Ascending aorta (tissue), 2 donors: ENCODE measurements at regions not wholly inside any gene's neighbourhood (a gene's known extent, or its start where the extent isn't known, plus 50 kb on each side); places are given as distances from the start of the nearest gene placed in this dataset.

Source experiments
- DNase-seq, 2 donors: peaks; one replicate each; pipeline ENCODE4 v3.0.0-alpha.2; 2019; ENCODE audit warnings: low spot score in 2 of 2
- H3K27ac ChIP-seq, 2 donors: fragments of 200-600 bp; sonication (generic); one replicate each; pipeline ENCODE4 v1.5.1; 2016 to 2017; ENCODE audit warnings: mild to moderate bottlenecking in 1 of 2
- H3K27me3 ChIP-seq: fragments of 200-600 bp; sonication (generic); one replicate; pipeline ENCODE4 v1.5.1; 2017
- H3K36me3 ChIP-seq, 2 donors: fragments of 200-600 bp; sonication (generic); one replicate each; pipeline ENCODE4 v1.5.1; 2016
- H3K4me1 ChIP-seq, 2 donors: fragments of 200-600 bp; sonication (generic); one replicate each; pipeline ENCODE4 v1.5.1; 2016 to 2017; ENCODE audit warnings: mild to moderate bottlenecking in 1 of 2
- H3K4me3 ChIP-seq, 2 donors: fragments of 200-600 bp; sonication (generic); one replicate each; pipeline ENCODE4 v1.5.1; 2016 to 2017; ENCODE audit warnings: mild to moderate bottlenecking in 1 of 2
- H3K9me3 ChIP-seq, 2 donors: fragments of 200-600 bp; sonication (generic); one replicate each; pipeline ENCODE4 v1.5.1; 2016
- intact Hi-C: fragments of 100-400 bp; cut with DNase I; formaldehyde crosslinking; loops from one replicate; pipeline ENCODE4 v1.15.1; 2023
- TF ChIP-seq, protein P1 (sequence below), 3 experiments: fragments of 200-600 bp in 2 of 3; fragments of 450-650 bp in 1 of 3; sonication (generic) in 2 of 3; IDR thresholded peaks; one replicate each; pipeline ENCODE4 v1.5.1; 2016 to 2019; ENCODE audit warnings: antibody characterized with exemption in 3 of 3, mild to moderate bottlenecking in 1 of 3, moderate library complexity in 1 of 3

DNA sequence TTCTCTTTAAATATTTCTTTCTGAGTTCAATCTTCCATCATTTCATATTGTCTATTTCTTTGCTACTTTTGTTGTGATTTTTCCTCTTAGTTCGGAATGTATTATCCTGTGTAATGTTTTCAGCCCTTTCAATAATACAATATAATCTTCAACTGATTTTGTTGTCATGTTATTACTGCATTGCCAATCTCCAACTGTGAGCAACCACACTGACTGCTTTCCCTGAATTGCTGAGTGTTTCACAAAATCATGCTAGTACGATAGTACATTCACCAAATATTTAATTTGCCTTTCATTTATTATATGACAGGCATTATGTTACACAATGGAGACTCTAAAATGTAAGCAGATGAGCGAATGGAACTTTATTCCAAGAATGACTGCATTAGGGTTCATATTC, 744.3 kb upstream of the ATXN8OS start:
- Histone ChIP-seq H3K27ac (no peak overlapping the region), H3K4me3 (no peak overlapping the region), H3K9me3 (no peaks in the 10 kb centered on the region), H3K27me3 (no peaks in the 10 kb centered on the region), H3K4me1 (no peaks in the 10 kb centered on the region), H3K36me3 (no peaks in the 10 kb centered on the region)
- TF ChIP-seq, protein P1, sequence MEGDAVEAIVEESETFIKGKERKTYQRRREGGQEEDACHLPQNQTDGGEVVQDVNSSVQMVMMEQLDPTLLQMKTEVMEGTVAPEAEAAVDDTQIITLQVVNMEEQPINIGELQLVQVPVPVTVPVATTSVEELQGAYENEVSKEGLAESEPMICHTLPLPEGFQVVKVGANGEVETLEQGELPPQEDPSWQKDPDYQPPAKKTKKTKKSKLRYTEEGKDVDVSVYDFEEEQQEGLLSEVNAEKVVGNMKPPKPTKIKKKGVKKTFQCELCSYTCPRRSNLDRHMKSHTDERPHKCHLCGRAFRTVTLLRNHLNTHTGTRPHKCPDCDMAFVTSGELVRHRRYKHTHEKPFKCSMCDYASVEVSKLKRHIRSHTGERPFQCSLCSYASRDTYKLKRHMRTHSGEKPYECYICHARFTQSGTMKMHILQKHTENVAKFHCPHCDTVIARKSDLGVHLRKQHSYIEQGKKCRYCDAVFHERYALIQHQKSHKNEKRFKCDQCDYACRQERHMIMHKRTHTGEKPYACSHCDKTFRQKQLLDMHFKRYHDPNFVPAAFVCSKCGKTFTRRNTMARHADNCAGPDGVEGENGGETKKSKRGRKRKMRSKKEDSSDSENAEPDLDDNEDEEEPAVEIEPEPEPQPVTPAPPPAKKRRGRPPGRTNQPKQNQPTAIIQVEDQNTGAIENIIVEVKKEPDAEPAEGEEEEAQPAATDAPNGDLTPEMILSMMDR (IDR thresholded peaks at IDR 0.05), result no peak
- intact Hi-C loops, result no loop called here
- DNase-seq, result no peak

DNA sequence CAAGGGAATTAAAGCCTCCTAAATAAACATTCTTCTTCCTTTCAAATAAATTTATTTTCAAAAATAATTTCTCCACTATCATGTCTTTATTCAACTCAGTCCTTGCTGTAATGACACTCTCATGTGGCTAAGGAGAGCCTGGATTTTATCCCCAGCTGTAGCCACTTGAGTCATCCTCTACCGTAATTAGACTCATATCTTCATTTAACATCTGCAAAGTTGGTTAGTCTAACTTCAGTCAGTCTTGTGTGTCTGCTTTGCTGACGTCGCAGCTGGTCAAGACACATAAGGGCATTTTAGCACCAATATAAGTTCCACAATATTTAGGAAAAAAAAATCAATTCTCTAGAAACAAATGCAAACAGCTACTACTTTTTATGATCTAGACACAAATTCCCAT, 776.4 kb upstream of the ATXN8OS start:
- Histone ChIP-seq H3K4me3 (no peak overlapping the region), H3K9me3 (no peaks in the 10 kb centered on the region), H3K36me3 (no peaks in the 10 kb centered on the region), H3K27ac (no peak overlapping the region), H3K27me3 (no peaks in the 10 kb centered on the region), H3K4me1 (no peaks in the 10 kb centered on the region)
- intact Hi-C loops, result no loop called here
- no peak for DNase-seq
- TF ChIP-seq, protein P1 (IDR thresholded peaks at IDR 0.05), result no peak

DNA sequence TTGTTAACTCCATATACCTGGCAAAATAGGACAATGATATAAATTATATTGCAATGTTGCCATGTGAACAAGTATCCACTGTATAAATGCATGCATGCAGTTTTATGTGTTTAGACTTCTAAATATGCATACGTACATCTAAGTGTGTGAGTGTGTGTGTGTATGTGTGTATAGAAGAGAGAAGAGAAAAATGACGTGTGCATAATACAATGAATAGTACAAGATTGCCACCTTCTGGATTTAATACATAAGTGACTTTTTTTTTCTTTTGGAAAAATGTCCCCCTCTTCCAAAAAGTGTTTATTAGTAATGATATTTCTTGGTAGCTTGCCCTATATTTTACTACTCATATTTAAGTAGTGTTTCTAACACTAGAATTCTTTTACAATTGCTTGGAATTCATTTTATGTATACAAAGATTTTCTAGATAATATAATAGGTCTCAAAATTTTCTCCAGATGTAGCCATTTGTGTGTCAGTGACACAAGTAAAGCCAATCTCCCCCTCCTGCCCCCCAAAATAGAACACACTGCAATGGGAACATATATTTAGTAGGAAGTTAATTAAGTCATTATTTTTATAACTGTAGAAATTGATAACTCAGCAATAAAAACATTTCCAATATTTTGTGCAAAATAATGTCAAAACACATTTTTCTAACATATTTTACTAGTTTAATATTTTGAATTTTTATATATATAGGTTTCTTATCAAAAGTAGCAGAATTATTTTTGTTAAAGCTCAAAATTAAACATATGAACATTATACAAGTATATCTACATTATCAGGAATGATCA, 783.3 kb upstream of the ATXN8OS start:
- intact Hi-C loops, result no loop called here
- no peaks in the 10 kb centered on the region for H3K27me3 ChIP-seq
- H3K4me1 ChIP-seq, result no peaks in the 10 kb centered on the region
- DNase-seq, result no peak
- no peaks in the 10 kb centered on the region for H3K9me3 ChIP-seq
- H3K27ac ChIP-seq, result no peak overlapping the region
- no peak overlapping the region for H3K4me3 ChIP-seq
- TF ChIP-seq, protein P1 (IDR thresholded peaks at IDR 0.05), result no peak
- H3K36me3 ChIP-seq, result no peaks in the 10 kb centered on the region

DNA sequence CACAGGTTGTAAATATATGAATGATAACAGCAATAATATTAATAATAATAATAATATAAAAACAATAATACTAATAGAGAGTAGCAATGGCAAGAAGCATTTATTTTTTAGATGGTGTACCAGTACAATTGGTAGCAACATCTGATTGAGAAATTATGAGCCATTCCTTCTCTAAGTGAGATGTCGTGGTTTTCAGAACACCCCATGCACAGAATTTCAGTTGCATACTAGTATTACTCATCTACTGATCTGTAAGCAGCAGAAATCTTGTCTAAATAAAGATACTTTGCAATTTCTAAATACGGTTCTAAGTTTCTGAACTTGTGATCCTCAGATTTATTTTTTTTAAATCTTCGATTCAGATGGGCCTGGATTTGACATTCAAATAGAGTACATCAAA, 788.0 kb upstream of the ATXN8OS start:
- H3K4me1 ChIP-seq, result no peaks in the 10 kb centered on the region
- intact Hi-C loops, result no loop called here
- no peaks in the 10 kb centered on the region for H3K36me3 ChIP-seq
- DNase-seq, result no peak
- TF ChIP-seq, protein P1 (IDR thresholded peaks at IDR 0.05), result no peak
- no peaks in the 10 kb centered on the region for H3K27me3 ChIP-seq
- H3K4me3 ChIP-seq, result no peak overlapping the region
- H3K27ac ChIP-seq, result no peak overlapping the region
- H3K9me3 ChIP-seq, result no peaks in the 10 kb centered on the region

DNA sequence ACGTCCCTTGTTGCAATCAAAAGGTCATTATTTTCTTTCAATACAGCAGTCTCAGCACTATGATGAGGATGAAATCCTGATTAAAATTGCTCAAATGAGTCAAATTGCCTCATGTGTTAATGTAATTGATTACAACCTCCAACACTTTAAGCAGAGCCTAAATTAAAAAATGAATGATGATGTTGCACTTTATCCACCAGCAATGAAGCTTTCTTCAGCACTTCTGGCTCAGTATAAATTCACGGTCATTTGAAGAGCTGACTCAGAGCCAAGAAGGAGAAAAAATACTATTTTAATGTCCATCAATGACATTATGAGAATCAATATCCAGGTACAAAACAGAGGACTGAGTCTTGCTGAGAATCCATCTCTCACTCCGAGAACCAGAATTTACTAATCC, 792.6 kb upstream of the ATXN8OS start:
- Histone ChIP-seq H3K27me3 (no peaks in the 10 kb centered on the region), H3K27ac (no peak overlapping the region), H3K36me3 (no peaks in the 10 kb centered on the region), H3K4me1 (no peaks in the 10 kb centered on the region), H3K4me3 (no peak overlapping the region), H3K9me3 (no peaks in the 10 kb centered on the region)
- no peak for DNase-seq
- intact Hi-C loops, result no loop called here
- TF ChIP-seq, protein P1 (IDR thresholded peaks at IDR 0.05), result no peak
